GM19395 (cell line): ENCODE measurements at regions not wholly inside any gene's neighbourhood (a gene's known extent, or its start where the extent isn't known, plus 50 kb on each side); places are given as distances from the start of the nearest gene placed in this dataset.
"Not testable (repeated sequence)": the region's sequence is repeated elsewhere in the genome, so short reads cannot be mapped to it uniquely, and the experiment has no call there.

Experiments used
- ATAC-seq: cut with Tn5 transposase; IDR thresholded peaks from one replicate; pipeline ENCODE4 v1.9.1; 2021; ENCODE audit warnings: mild to moderate bottlenecking, moderate library complexity; ENCODE audit not compliant: unreplicated experiment

DNA sequence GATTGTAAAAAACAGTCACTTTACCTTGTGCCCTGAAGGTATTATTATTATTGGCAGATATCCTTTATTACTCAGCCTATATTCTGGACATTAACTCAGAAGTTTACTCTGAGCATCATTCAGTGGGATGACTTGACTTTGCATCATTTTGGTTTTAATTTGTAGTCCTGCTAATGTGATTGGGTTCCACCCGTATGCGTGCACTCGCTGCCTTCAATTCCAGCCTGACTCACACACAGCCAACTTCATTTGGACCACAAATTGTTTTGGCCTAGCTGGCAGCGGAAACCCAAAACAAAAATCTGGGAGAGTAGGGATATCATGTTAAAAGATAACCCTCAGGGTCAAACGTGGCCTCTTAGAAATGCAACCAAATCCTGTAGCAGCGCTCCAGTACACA is 704.4 kb upstream of the SLC35B3 start:
- ATAC-seq: no peak

DNA sequence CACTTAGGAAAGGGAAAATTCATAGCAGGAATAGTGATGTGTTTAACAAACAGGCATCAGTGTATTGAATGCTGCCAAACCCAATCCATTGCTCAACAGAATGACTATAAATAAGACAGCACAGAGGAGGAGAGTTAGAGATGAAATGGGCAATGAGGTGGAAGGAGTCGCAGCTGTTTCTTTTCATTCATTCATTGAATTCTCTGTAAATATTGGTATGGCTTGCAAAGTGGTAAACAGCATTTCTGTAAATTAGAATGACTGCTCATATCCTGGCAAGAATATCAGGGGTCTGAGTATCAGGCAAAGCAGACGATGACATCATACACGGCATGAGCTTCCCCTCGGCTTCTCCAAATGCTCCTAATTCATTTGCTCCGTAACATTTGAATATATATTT is 703.6 kb upstream of the SLC35B3 start:
- no peak for ATAC-seq

DNA sequence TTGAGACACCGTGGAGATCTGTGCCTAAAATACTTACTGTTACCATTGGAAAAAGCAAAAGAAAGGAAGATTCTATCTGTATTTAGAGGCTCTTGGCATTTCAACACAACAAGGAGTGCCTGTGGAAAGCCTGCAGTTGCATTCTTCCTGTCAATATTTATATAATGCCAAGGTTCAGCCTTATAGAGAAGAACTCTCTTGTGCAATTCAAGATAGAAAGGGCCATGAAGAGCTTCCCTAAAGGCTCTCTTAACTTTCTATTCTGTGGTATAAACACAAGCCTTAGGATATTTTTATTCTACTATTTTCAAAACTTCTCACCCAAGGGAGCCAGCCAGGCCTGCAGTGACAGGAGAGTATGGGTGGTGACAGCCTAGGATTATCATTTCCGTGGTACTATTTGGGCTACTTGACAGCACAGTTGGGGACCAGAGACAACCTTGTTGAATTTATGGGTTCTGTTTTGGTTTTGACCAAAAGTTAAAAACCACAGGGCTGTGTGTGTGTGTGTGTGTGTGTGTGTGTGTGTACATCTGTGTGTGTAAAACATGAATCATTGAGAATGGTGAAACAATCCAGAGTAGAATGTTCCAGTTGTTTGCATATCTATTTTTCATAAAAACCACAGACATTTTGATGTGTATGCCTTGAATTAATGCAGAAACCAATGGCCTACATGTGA is 700.9 kb upstream of the SLC35B3 start:
- ATAC-seq: no peak

DNA sequence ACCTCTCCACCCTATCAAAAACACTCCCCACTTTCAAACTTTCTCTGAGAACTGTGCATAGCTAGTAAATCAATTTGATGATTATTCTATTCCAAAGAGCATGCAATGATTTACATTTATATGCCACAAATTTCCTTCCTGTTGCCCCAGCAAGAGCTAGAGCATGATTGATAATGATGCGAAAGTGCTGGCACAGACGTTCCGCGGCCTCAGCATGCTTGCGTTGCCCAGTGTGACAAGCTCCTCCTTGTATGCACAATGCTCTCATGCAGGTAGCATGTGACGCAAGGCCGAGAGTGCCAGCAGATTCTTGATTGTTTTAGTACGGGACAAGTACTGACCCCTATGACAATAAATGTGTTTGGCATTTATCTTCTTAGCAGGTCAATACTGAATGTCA is 696.3 kb upstream of the SLC35B3 start:
- no peak for ATAC-seq

DNA sequence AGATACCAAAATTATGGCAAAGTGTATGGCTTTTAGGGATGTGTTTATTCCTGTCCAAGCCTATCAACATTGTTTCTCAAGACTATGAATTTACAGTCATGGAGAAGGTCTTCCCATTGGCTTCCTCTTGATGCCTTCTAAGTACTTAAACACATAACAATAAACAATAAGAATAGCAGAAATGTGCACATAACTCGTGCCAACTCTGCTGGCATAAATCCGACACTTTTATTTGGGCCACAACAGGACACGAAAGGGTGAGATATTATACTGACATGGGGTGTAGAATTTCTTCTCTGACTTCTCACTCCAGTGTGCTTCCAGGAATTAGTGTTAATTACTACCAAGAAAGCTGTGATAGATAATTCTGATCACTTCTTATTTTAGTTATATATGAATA is 695.9 kb upstream of the SLC35B3 start:
- ATAC-seq: no peak

DNA sequence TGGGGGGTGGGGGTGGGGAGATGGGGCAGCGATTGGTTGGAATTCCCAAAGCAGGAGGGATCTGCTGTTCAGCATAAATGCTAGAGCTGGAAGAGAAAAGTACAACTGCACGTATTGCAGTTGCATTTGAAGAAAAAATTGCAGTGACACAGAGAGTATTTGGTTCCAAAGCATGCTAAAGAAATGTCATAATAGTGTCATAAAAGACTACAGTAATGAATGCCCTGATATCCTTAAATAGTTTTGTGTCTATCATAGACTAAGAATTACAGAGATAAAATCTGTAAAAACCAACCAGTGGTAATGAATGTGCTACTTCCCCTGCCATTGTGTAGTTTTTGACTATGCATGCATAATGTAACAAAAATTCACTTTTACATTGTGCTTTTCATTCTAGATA is 693.6 kb upstream of the SLC35B3 start:
- ATAC-seq: no peak

DNA sequence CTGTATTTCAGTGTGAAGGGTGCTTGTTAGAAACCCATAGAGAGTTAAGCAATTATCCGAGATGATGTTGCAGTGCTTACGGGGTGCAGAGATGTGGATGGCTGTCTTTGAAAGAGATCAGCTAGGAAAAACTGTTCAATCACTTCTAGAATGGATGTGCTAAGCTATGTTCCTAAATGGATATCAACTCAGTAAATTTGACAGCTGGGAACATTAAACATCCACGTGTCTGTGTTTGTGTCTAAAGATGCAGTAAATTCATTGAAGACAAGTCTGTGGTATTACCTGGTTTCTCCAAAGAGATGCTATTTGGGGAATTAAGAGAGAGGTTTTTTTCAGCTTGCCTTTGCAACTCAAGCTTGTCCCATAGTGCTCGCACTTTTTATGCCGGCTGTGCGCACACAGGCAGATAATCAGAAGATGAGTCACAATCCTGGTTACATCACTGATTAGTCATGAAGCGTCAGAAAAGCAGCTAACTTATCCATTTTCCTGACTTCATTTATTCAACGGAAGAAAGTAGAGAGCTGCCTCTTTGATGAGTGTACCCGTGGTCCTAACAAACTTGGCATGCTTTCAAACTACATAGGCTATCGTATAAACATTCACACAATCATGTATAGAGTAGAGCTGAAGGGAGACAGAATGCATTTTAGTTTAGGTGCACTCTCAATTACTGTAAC is 691.7 kb upstream of the SLC35B3 start:
- no peak for ATAC-seq

DNA sequence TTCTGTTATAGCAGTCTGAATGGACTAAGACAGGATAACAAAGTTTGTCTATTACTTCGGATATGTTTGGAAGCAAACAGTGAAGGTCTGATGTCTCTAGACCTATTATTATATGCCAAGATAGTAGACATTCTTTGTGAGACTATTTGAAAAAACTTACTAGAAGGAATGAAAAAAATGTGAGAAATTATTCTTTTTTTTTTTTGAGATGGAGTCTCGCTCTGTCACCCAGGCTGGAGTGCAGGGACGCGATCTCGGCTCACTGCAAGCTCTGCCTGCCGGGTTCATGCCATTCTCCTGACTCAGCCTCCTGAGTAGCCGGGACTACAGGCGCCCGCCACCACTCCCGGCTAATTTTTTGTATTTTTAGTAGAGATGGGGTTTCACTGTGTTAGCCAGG is 690.7 kb upstream of the SLC35B3 start:
- ATAC-seq: not testable (repeated sequence)

DNA sequence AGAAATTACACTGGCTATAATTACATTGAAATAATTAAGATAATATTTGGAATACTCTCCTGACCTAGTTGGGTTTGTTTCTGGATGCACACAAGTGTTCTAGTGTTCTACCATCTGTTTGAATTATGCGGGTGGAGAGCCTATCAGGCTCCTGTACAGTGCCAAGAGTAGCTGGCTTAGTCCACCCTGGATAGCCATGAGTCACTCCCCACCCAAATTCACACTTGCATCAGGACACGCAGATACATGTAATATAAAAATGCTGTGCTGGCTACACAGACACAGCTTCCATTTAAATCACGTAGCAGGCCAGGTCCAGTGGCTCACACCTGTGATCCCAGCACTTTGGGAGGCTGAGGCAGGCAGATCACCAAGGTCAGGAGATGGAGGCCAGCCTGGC is 686.2 kb upstream of the SLC35B3 start:
- no peak for ATAC-seq

DNA sequence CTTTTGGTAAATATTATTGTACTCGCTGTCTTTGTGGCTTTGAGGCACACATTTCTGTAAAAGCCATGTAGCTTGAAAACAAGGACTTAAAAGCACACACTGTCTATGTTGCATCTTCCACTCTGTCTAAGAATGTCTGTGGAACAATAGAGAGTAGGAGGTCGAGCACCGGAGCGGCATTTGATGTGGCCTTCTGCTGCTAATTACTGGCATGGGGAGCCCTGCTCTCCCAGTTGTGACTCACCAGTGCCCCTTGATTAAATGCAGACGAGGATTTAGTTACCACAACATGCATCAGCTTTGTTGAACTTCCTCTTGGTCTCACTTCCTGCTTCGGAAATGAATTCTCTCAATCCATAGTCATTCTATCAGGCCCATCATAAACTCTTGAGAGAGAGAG is 680.7 kb upstream of the SLC35B3 start:
- no peak for ATAC-seq

DNA sequence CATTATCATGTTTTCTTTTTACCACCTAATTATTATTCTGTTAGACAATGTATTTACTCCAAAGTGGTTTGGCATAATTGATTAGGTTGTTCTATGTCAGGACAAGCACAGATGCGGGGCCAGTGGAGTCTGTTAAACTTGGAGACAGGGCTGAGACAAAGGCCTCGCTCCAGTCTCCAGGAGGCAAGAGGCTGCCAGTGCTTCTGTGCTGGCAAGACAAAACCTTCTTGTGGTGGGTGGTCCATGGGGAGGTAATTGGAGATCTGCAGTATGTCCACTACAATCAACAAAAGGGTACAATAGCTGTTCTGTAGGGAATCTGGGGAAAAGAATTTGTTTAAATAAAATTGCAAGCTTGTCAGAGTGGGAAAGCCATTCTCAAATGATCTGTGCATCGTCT is 677.2 kb upstream of the SLC35B3 start:
- no peak for ATAC-seq

DNA sequence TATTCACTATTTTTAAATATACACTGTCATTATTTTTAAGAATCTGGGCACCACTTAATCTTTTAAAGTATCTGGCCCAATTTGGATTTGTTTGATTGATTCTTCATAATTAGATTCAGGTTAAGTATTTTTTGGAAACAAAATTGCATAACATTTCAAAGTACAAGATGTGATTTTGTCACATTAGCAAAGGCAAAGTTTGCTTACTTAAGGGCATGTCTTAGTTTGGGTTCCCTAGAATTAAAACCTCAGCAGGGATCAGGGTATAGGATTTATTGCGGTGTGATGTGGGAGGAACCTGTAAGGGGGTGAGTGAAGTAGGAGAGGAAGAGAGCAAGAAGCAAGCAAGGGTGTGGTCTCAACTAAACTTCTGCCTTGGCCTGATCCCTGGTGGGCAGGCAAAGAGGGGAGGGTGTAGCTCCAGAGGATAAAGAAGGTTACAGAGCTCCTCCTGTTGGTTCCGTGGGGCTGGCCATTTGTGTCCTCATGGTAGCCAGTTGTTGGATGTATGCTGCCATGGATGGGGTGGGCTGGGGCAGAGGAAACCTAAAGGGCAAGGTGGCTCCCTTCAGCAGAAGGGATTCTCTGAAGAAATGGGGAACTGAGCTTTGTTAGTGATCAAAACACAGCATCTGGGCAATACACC is 668.7 kb upstream of the SLC35B3 start:
- ATAC-seq: no peak

DNA sequence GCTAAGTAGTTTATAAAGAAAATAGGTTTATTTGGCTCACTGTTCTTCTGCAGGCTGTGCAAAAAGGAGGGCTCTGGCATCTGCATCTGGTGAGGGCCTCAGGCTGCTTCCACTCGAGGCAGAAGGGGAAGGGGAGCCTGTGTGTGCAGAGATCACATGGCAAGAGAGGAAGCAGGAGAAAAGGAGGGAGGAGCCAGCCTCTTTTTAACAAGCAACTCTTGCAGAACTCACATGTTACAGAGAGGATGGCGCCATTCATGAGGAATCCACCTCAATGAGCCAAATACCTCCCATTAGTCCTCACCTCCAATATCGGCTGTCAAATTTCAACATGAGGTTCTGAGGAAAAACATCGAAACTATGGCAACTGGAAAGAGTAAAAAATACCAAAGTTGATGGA is 666.6 kb upstream of the SLC35B3 start:
- no peak for ATAC-seq

DNA sequence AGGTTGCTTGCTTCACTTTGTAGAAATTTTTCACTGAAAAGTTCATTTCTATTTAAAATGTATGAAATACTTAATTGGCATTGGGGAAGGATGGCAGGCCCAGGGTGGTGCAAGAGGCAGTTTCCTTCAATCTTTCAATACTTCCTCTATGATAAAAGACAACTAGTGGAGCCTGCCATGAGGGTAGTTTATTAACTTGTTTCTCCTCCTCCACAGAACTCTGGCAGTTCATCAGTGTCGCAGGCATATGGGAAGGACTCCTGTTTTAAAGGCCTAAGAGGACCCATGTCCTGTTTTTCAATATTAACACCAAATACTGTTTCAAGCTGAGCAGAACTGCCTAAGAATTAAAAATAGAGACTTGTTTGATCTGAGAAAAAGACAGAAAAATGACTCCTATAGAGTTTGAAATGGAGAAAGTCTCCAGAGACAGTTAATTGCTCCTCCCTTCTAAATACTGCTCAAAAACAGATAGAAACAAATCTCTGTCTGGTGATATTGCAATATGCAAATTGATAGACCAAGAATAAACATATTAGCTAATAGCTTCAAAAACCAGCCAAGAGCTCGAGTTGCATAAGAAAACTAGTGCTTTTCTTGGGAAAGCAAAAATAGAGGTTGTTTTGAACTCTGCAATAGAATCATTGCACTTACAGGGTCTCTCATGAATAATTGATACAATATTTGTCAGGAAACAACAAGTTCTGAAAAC is 665.7 kb upstream of the SLC35B3 start:
- ATAC-seq: no peak

DNA sequence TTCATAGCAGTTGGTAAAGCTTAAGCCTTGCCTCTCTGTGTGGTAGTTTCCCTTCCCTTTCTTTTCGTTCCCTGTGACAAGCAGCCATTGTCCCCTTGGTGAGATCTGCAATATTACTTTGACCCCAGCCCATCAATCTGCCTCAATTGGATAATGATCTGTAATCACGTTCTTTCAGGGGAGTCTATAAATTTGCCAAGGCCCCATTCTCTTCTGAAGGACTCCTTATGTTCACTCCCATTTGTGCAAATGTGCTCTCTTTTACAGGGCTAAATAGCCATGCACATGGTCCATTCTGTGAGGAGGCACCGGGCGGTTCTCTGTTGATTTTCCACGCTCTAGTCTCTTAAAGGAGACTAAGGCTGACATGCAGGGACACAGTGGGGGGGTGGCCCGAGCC is 660.4 kb upstream of the SLC35B3 start:
- ATAC-seq: no peak

DNA sequence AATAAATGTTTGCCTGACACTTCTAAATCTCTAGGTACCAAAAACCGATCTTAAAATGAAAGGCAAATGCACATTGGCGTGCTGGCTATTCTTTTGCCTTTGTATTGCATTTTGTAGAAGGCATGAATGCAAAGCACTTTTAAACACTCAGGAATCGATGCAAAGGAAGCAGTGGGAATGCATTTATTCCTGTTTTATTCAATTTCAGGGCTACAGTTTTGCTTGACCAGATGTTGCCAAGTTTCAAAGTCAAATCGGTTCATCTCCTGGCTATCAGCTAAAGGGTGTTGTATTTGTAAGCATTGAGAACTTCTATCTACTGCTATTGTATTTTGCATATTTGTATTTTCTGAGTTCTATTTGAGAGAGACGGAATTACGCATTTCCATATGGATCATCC is 659.8 kb upstream of the SLC35B3 start:
- no peak for ATAC-seq

DNA sequence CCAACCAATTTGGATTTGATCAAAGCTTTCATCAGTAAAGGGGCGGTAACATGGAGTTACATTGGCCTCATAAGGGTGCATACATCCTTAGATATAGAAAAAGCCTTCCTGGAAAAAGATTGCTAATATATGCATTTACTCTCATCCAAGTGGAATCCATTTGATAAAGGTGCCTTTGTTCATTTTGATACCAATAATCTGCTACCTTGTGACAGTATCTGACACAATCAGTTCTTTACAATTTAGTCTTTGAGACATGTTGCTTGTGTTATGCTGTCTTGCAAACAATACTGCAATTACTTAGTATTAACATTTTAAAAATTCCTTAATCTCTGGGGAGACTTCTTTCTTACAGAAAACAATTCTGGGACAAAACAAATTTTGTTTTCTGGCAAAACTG is 654.4 kb upstream of the SLC35B3 start:
- no peak for ATAC-seq

DNA sequence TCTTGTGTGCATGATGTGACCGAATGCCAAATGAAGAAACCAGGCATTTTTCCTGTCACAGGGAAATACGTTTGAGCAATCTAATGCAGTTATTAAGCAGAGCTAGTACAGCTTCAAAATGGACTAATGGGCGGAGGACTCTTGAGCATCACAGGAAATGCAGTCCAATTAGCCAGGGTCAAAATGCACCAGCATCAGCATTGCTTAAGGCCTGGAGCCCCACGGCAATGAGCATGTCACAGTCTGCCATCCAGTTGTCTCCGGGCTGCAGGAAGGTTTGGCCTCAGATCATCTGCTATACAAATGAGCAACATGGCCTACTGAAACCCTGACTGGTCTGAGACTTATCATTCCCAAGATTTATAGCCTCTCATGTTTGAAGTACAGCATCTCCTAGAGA is 652.1 kb upstream of the SLC35B3 start:
- no peak for ATAC-seq

DNA sequence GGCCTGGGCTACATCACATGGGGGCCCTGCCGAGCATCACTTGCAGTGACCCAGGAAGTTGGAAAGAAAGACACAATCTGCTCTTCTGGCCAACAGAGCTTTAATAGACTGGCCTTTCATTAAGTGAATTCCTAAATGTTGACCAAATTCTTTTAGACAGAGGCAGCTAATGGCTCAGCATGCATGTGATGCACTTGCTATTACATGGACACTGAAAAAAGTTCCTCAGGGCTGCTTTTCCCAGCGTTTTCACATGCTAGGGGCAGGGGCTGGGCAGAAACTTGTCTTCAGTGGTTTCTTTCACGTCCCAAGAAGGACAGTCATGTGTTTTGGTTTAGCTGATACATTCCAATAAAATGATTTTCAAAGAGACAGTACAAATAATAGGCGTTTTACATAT is 651.0 kb upstream of the SLC35B3 start:
- no peak for ATAC-seq

DNA sequence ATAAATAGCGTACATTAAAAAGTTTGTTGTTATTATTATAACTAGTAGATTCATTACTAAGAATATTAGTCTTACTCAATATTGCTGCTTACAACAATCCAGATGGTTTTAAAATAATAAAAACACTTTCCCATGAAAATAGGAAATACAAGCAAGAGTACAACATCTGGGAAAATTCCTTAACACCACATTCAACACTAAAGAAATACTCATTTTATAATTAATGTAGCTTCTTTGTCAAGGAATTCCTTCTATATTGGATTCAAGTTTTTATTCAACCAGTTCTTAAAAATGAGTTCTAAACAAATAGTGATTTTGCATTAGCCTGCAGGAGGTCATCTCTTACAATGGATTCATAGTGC is 650.3 kb upstream of the SLC35B3 start:
- ATAC-seq: no peak

DNA sequence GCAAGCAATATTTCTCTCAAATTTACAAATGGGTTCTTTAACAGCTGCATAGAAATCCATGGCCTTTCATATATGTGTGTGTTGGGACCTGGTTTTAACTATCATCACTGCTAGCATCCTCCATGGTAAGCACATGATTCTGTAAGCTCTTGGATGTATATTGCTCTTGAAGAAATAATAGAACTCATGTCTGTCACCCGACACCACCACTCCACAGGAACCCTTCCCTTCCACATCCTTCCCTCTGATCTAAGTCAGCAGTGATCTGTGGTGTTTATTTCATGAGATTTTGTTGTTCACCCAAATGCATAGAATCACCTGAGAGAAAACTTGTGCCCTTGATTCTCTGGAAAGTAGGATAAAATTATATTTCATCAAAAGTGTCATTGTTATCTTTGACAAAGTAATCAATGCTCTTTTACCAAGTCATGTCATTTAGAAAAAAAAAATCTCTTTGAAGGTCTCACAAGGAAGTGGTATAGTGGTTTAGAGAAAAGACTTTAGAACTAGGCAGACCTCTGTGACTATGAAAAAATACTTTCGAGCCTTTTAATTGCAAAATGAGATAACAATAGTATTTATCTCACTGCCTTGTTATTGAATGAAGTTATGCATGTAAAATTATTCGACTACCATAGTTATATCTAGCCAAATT is 649.8 kb upstream of the SLC35B3 start:
- ATAC-seq: no peak
